ENCODE measurements at regions not wholly inside any gene's neighbourhood (a gene's known extent, or its start where the extent isn't known, plus 50 kb on each side); places are given as distances from the start of the nearest gene placed in this dataset.

DNA sequence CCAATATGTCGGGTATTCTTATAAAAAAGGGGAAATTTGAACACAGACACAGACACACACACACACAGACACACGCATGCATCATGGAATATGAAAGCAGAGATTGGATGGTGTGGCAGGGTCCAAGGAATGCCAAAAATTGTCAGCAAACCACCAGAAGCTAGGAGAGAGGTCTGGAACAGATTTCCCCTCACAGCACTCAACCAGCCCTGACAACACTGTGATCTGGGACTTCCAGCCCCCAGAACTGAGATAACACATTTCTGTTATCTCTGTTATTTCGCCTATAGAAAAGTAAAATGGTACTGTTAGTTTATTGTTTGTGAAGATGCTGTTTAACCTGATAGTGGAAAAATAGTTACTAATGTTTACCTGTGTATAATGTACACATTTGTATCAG, 145.4 kb upstream of the ZBED5 start:
- Mint-ChIP-seq H3K36me3 (no peaks in the 10 kb centered on the region), H3K9me3 (no peaks in the 10 kb centered on the region), H3K4me3 (no peak overlapping the region), H3K27ac (no peak overlapping the region), H3K27me3 (peaks cover 28% of the 10 kb centered on the region), H3K4me1 (no peaks in the 10 kb centered on the region)
- no peak for ATAC-seq (ENCODE audit: low read depth)
- POLR2A ChIA-PET, result no interaction called here
- no peak for DNase-seq

DNA sequence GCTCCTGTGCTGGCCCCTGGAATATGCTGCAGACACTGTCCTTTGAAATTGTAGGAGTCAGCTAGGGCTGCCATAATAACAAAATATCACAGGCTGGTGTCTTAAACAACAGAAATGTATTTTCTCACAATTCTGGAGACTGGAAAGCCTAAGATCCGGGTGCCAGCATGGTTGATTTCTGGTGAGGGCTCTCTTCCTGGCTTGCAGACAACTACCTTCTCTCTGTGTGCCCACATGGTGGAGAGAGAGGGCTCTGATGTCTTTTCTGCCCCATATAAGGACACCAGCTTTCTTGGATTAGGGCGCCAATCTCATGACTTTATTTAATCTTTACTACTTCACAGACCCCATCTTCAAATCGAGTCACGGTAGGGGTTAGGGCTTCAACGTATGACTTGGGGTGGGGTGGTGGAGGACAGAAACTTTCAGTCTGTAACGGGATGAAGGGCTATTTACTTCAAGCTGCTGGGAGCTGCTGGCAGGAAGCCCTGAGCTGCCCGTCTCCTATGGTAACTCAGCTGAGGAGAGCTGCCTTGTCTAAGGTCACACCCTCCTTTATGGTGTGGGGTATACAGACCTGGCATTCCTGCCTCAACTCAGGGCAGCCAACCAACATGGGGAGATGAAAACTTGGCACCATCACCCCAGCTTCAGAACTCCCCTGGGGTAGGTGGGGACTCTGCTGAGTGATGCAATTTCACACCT, 142.9 kb upstream of the ZBED5 start:
- POLR2A ChIA-PET, result no interaction called here
- Mint-ChIP-seq H3K27me3 (peaks cover 28% of the 10 kb centered on the region), H3K9me3 (no peaks in the 10 kb centered on the region), H3K36me3 (no peaks in the 10 kb centered on the region), H3K4me1 (no peaks in the 10 kb centered on the region), H3K27ac (no peak overlapping the region), H3K4me3 (no peak overlapping the region)
- DNase-seq (no peak), ATAC-seq (ENCODE audit: low read depth) (no peak)

DNA sequence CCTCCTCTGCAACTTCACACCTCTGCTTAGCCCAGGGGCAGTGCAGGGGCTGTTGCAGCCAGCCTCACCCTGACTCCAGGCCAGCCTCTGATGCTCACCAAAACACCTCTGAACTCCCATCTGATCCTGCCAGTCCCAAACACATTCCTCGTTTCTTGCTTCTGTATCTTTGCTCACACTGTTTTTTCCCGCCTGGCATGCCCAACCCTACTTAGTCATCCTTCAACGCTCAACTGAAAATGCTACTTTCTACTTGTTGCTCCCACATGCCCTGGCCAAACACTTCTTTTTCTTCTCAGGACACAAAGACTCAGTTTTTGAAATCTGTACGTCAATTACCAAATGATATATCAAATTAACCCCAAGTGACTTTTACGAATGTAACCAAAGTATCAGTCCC, 140.8 kb upstream of the ZBED5 start:
- ATAC-seq (ENCODE audit: low read depth) (no peak), DNase-seq (no peak)
- POLR2A ChIA-PET, result no interaction called here
- no peak overlapping the region for H3K27ac Mint-ChIP-seq
- no peaks in the 10 kb centered on the region for H3K4me1 Mint-ChIP-seq
- H3K36me3 Mint-ChIP-seq, result no peaks in the 10 kb centered on the region
- peaks cover 20% of the 10 kb centered on the region for H3K27me3 Mint-ChIP-seq
- H3K4me3 Mint-ChIP-seq, result no peak overlapping the region
- no peaks in the 10 kb centered on the region for H3K9me3 Mint-ChIP-seq

- no peak overlapping the region for H3K27ac Mint-ChIP-seq
- no peaks in the 10 kb centered on the region for H3K36me3 Mint-ChIP-seq
- DNase-seq (no peak), ATAC-seq (ENCODE audit: low read depth) (no peak)
- no peaks in the 10 kb centered on the region for H3K4me1 Mint-ChIP-seq
- peaks cover 18% of the 10 kb centered on the region for H3K27me3 Mint-ChIP-seq
- no peak overlapping the region for H3K4me3 Mint-ChIP-seq
- no peaks in the 10 kb centered on the region for H3K9me3 Mint-ChIP-seq
- POLR2A ChIA-PET, result no interaction called here
Observed at GRCh38 chr11:10996678-10997077, 138.8 kb upstream of the ZBED5 start.

GRCh38 chr11:10993640-10994039, 135.8 kb upstream of the ZBED5 start:
- H3K4me3 Mint-ChIP-seq, result no peak overlapping the region
- ATAC-seq (ENCODE audit: low read depth), result no peak
- no peaks in the 10 kb centered on the region for H3K9me3 Mint-ChIP-seq
- H3K4me1 Mint-ChIP-seq, result no peaks in the 10 kb centered on the region
- H3K27me3 Mint-ChIP-seq, result peaks cover 11% of the 10 kb centered on the region
- POLR2A ChIA-PET, result no interaction called here
- H3K36me3 Mint-ChIP-seq, result no peaks in the 10 kb centered on the region
- no peak overlapping the region for H3K27ac Mint-ChIP-seq
- DNase-seq, result no peak

DNA sequence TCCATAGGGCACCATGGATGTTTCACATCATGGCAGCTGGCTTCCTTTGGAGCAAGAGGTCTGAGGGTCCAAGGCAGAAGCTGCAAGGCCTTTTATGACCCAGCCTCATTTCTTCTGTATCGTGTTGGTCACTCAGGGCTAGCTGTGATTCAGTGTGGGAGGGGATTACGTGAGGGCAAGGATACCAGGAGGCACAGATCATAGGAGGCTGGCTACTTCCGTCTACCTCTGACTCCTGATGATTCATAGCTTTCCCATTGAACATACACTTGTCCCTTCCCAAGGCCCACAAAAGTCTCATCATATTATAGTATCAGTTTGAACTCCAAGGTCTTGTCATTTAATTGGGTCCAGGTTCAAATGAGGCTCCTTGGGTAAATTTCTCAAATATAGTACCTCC, 135.3 kb upstream of the ZBED5 start:
- H3K27me3 Mint-ChIP-seq, result peaks cover 9% of the 10 kb centered on the region
- no peaks in the 10 kb centered on the region for H3K4me1 Mint-ChIP-seq
- no peaks in the 10 kb centered on the region for H3K9me3 Mint-ChIP-seq
- H3K4me3 Mint-ChIP-seq, result no peak overlapping the region
- POLR2A ChIA-PET, result no interaction called here
- DNase-seq (no peak), ATAC-seq (ENCODE audit: low read depth) (no peak)
- no peak overlapping the region for H3K27ac Mint-ChIP-seq
- H3K36me3 Mint-ChIP-seq, result no peaks in the 10 kb centered on the region

DNA sequence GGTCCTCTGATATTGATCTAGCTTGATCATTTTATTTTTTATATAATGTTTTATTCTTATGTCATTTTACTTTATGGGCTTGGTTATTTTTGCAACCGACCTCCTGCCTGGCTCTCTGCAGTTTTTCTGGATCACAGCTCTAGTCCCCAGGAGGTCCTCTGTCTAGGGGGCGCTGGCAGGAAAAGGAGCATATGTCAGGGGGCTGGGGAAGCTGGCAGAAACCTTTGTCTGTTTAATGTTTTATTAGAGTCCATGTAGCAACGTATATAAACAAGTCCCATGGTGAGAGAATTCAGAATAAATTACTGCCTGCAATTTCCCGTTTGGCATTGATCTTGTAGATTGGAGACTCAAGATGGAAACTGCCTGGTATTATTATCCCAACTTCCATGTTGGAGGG, 133.5 kb upstream of the ZBED5 start:
- DNase-seq, result no peak
- Mint-ChIP-seq H3K27me3 (peaks cover 7% of the 10 kb centered on the region), H3K4me3 (no peak overlapping the region), H3K36me3 (no peaks in the 10 kb centered on the region), H3K9me3 (no peaks in the 10 kb centered on the region), H3K27ac (no peak overlapping the region), H3K4me1 (no peaks in the 10 kb centered on the region)
- no peak for ATAC-seq (ENCODE audit: low read depth)
- POLR2A ChIA-PET, result no interaction called here

DNA sequence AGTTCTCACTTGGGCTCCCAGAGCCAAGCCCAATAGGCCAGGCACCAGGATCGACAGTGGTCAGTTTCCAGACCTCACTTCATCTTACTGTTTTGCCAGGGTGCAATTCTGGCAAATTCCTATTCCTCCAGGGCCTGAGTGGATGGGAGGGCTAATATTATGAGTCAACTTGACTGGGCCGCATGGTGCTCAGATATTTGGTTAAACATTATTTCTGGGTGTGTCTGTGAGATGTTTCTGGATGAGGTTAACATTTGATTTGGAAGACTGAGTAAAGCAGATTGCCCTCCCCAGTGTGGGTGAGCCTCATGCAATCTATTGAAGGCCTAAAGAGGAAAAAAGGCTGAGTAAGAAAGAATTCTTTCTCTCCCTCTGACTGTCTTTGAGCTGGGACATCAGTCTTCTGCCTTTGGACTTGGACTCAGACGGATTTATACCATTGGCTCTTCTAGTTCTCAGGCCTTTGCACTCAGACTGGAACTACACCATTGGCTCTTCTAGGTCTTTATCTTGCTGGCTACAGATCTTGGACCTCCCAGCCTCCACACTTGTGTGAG, 132.9 kb upstream of the ZBED5 start:
- Mint-ChIP-seq H3K27me3 (peaks cover 7% of the 10 kb centered on the region), H3K4me1 (no peaks in the 10 kb centered on the region), H3K9me3 (no peaks in the 10 kb centered on the region), H3K4me3 (no peak overlapping the region), H3K36me3 (no peaks in the 10 kb centered on the region), H3K27ac (no peak overlapping the region)
- no peak for DNase-seq
- no peak for ATAC-seq (ENCODE audit: low read depth)
- POLR2A ChIA-PET, result no interaction called here

DNA sequence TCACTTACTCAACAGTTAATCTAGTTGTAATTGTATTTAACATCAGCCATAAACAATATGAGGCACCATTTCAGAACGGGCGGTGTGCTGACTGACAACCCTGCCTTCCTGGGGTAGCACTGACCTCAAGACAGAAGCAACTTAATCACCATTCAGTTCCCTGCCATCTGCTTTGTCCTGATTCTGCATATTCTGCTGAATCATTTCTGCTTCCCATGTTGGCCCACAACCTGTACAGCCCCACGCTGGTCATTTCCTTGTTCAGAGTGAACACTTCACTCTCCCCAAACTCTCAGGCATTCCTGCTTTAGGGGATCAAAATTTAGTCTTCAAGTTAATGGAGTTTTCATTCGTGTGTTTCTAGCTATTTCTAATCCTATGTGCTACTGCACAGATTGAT, 132.3 kb upstream of the ZBED5 start:
- Mint-ChIP-seq H3K27me3 (peaks cover 5% of the 10 kb centered on the region), H3K4me3 (no peak overlapping the region), H3K9me3 (no peaks in the 10 kb centered on the region), H3K4me1 (no peaks in the 10 kb centered on the region), H3K36me3 (no peaks in the 10 kb centered on the region), H3K27ac (no peak overlapping the region)
- no peak for DNase-seq
- ATAC-seq (ENCODE audit: low read depth), result no peak
- POLR2A ChIA-PET, result no interaction called here

GRCh38 chr11:10986006-10986405, 128.2 kb upstream of the ZBED5 start:
- Mint-ChIP-seq H3K9me3 (no peaks in the 10 kb centered on the region), H3K4me3 (no peak overlapping the region), H3K27ac (no peak overlapping the region), H3K36me3 (no peaks in the 10 kb centered on the region), H3K27me3 (peaks cover 5% of the 10 kb centered on the region), H3K4me1 (no peaks in the 10 kb centered on the region)
- ATAC-seq (ENCODE audit: low read depth) (no peak), DNase-seq (no peak)
- POLR2A ChIA-PET, result no interaction called here

DNA sequence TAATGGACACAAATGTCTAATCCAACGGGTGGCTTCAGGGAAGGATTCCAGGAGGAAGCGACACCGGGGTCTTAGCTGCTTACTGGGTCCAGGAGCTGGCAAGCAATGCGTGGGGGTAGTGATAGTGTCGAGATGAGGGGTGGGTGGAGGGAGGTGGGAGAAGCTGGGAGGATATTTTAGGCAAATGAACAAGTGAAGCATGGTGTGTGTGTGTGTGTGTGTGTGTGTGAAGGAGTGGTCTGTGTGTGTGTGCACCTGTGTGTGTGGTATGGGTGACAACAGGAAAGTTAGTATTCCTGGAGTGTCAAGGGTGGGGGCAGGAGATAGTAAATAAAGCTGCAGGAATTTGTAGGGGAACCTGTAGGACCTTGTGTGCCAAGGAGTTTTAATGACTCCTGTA, 126.9 kb upstream of the ZBED5 start:
- H3K27ac Mint-ChIP-seq, result no peak overlapping the region
- POLR2A ChIA-PET, result no interaction called here
- ATAC-seq (ENCODE audit: low read depth) (no peak), DNase-seq (no peak)
- no peak overlapping the region for H3K4me3 Mint-ChIP-seq
- no peaks in the 10 kb centered on the region for H3K4me1 Mint-ChIP-seq
- no peaks in the 10 kb centered on the region for H3K9me3 Mint-ChIP-seq
- no peaks in the 10 kb centered on the region for H3K36me3 Mint-ChIP-seq
- peaks cover 5% of the 10 kb centered on the region for H3K27me3 Mint-ChIP-seq

DNA sequence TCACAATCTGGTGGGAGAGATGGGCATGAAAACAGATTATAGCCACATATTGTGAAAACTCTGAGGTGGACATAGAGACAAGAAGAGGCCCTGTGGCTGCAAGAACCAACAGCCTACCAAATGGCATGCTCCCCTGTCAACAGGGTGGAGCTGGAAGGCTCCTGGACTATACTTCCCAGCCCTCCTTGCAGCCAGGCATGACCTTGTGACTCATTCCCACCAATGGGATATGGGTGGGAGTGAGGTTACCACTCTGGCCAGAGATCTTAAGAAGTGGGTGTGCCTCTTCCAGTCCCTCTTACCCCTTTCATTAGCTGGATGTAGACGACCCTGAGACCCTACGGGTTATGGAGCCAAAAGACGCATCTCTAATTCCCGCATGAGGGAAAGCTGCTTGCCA, 126.4 kb upstream of the ZBED5 start:
- POLR2A ChIA-PET, result no interaction called here
- no peaks in the 10 kb centered on the region for H3K36me3 Mint-ChIP-seq
- H3K27ac Mint-ChIP-seq, result no peak overlapping the region
- no peak for DNase-seq
- no peaks in the 10 kb centered on the region for H3K9me3 Mint-ChIP-seq
- no peak for ATAC-seq (ENCODE audit: low read depth)
- peaks cover 2% of the 10 kb centered on the region for H3K4me1 Mint-ChIP-seq
- H3K4me3 Mint-ChIP-seq, result no peak overlapping the region
- H3K27me3 Mint-ChIP-seq, result peaks cover 9% of the 10 kb centered on the region

DNA sequence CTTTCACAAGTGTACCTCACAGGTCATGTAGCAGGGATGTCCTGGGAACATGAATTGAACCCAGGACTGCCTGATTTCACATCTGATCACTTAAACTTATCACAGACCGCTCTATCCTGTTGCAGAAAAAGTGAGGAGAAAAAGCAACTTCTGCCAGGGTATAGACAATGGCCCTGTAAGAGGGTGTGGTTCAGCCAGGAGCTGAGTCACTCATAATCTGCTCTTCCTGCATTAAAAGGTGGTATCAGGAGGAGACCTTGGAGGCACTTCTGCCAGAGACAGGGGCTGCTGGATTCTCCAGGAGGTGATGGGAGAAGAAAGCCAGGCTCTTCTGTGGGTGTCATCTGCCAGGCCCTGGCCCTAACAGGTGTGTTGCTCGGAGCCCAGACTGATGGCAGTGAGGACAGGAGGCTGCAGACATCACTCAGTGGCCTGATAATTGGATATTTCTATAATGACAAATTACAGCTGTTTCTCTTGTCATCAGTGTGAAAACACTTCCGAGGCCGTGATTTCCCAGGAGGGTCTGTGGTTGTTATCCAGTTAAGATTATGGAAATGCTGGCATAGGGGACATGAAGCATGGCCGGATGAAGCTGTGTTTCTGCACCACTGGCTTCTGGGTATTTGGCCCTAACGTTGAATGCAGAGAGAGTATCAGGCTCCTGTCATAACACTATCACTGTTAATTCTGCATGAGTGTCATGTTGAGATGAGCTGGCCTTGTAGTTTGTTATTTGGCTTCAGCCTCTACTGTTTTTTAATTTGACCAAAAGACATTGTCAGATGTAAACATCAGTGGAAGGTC, 125.1 kb upstream of the ZBED5 start:
- POLR2A ChIA-PET, result no interaction called here
- H3K27ac Mint-ChIP-seq, result no peak overlapping the region
- H3K4me1 Mint-ChIP-seq, result peaks cover 2% of the 10 kb centered on the region
- peaks cover 17% of the 10 kb centered on the region for H3K27me3 Mint-ChIP-seq
- H3K4me3 Mint-ChIP-seq, result no peak overlapping the region
- no peak for ATAC-seq (ENCODE audit: low read depth)
- H3K36me3 Mint-ChIP-seq, result no peaks in the 10 kb centered on the region
- DNase-seq, result no peak
- no peaks in the 10 kb centered on the region for H3K9me3 Mint-ChIP-seq

- Mint-ChIP-seq H3K27ac (no peak overlapping the region), H3K36me3 (no peaks in the 10 kb centered on the region), H3K4me1 (peaks cover 2% of the 10 kb centered on the region), H3K4me3 (no peak overlapping the region), H3K27me3 (peaks cover 22% of the 10 kb centered on the region), H3K9me3 (no peaks in the 10 kb centered on the region)
- ATAC-seq (ENCODE audit: low read depth) (no peak), DNase-seq (no peak)
- POLR2A ChIA-PET, result no interaction called here
Observed at GRCh38 chr11:10979529-10979928, 121.7 kb upstream of the ZBED5 start.
